Ishikawa (cell line): ENCODE measurements at regions not wholly inside any gene's neighbourhood (a gene's known extent, or its start where the extent isn't known, plus 50 kb on each side); places are given as distances from the start of the nearest gene placed in this dataset.

Source experiments
- CEBPB ChIP-seq: IDR thresholded peaks from 2 replicates; pipeline ENCODE4 v1.6.1; 2012
- CREB1 ChIP-seq: IDR thresholded peaks from 2 replicates; pipeline ENCODE4 v1.6.1; 2012; ENCODE audit warnings: low read depth
- MAX ChIP-seq: IDR thresholded peaks from 2 replicates; pipeline ENCODE4 v1.6.1; 2012
- REST ChIP-seq: IDR thresholded peaks from 2 replicates; pipeline ENCODE4 v1.6.1; 2012; ENCODE audit warnings: low read depth, mild to moderate bottlenecking
- TAF1 ChIP-seq: IDR thresholded peaks from 2 replicates; pipeline ENCODE4 v1.6.1; 2012; ENCODE audit warnings: low read depth, mild to moderate bottlenecking
- TCF12 ChIP-seq: IDR thresholded peaks from 2 replicates; pipeline ENCODE4 v1.6.1; 2012; ENCODE audit warnings: low read depth
- TEAD4 ChIP-seq: IDR thresholded peaks from 2 replicates; pipeline ENCODE4 v1.6.1; 2012

- TF ChIP-seq CREB1: no peak
- TF ChIP-seq MAX: no peak
- TF ChIP-seq REST: no peak
- TF ChIP-seq TAF1: no peak
- TF ChIP-seq CEBPB: no peak
- TF ChIP-seq TEAD4: no peak
- TF ChIP-seq TCF12: no peak
Measured at GRCh38 chr3:54046641-54047214, 75.6 kb upstream of the CACNA2D3 start.
